A673 (cell line): ENCODE measurements at regions not wholly inside any gene's neighbourhood (a gene's known extent, or its start where the extent isn't known, plus 50 kb on each side); places are given as distances from the start of the nearest gene placed in this dataset.

Experiments used
- BruUV-seq: library from RNA; stranded (reverse); fragments of 400-500 nt; replicated peaks from 2 replicates; lab custom pipeline; 2021; lab: Mats Ljungman, UMichigan
- CTCF ChIA-PET: fragments of 300-600 bp; sonication (Branson Sonifier 250); formaldehyde crosslinking; loops from one replicate; lab custom pipeline; 2022; ENCODE audit warnings: antibody characterized with exemption; lab: Charles Lee
- POLR2A ChIA-PET: fragments of 300-600 bp; sonication (Branson Sonifier 250); formaldehyde crosslinking; loops from one replicate; lab custom pipeline; 2022; ENCODE audit warnings: antibody characterized with exemption; ENCODE audit not compliant: low non-redundant PET; lab: Charles Lee
- DNase-seq: peaks from one replicate; pipeline ENCODE4 v3.0.0-alpha.2; 2015; ENCODE audit warnings: low spot score
- H3K27ac ChIP-seq: fragments of 200-600 bp; sonication (generic); 2 replicates; pipeline ENCODE4 v1.5.1; 2016; ENCODE audit warnings: mixed run types, low read depth, mild to moderate bottlenecking, mixed read lengths, antibody characterized with exemption, low read length; ENCODE audit not compliant: poor library complexity, severe bottlenecking
- H3K27me3 ChIP-seq: fragments of 200-600 bp; sonication (generic); replicated peaks from 2 replicates; pipeline ENCODE4 v1.6.1; 2017; ENCODE audit warnings: mixed run types, low read depth, mild to moderate bottlenecking, mixed read lengths, antibody characterized with exemption, low read length; ENCODE audit not compliant: insufficient read depth, poor library complexity
- H3K36me3 ChIP-seq: fragments of 200-600 bp; sonication (generic); 2 replicates; pipeline ENCODE4 v1.6.1; 2016; ENCODE audit warnings: mixed run types, mild to moderate bottlenecking, mixed read lengths, antibody characterized with exemption, low read length; ENCODE audit not compliant: insufficient read depth, poor library complexity, severe bottlenecking
- H3K4me1 ChIP-seq: fragments of 200-600 bp; sonication (generic); 2 replicates; pipeline ENCODE4 v1.6.1; 2017; ENCODE audit warnings: mixed run types, mild to moderate bottlenecking, mixed read lengths, antibody characterized with exemption, low read length; ENCODE audit not compliant: insufficient read depth, poor library complexity, severe bottlenecking
- H3K4me3 ChIP-seq: fragments of 200-600 bp; sonication (generic); 2 replicates; pipeline ENCODE4 v1.5.1; 2016; ENCODE audit warnings: low read depth, mixed run types, mild to moderate bottlenecking, mixed read lengths, low read length; ENCODE audit not compliant: poor library complexity, severe bottlenecking
- H3K9me3 ChIP-seq: fragments of 200-600 bp; sonication (generic); 2 replicates; pipeline ENCODE4 v1.6.1; 2016; ENCODE audit warnings: mixed run types, low read depth, mild to moderate bottlenecking, mixed read lengths, antibody characterized with exemption, low read length; ENCODE audit not compliant: poor library complexity, severe bottlenecking
- CTCF ChIP-seq: fragments of 300-800, 200-600 bp; sonication (generic); conservative IDR thresholded peaks from 2 replicates; pipeline ENCODE4 v1.5.1; 2017; ENCODE audit warnings: low read depth, mild to moderate bottlenecking, antibody characterized with exemption, low read length, moderate library complexity, mixed read lengths
- EZH2 ChIP-seq: fragments of 200-600 bp; sonication (generic); IDR thresholded peaks from 2 replicates; pipeline ENCODE4 v1.6.1; 2017; ENCODE audit warnings: borderline replicate concordance, low read depth, mild to moderate bottlenecking, mixed read lengths, antibody characterized with exemption, low read length; ENCODE audit not compliant: poor library complexity, severe bottlenecking
- intact Hi-C: fragments of 100-400 bp; cut with micrococcal nuclease; formaldehyde crosslinking; loops from one replicate; pipeline ENCODE4 v1.10.0; 2022; ENCODE audit not compliant: unreplicated experiment

- no peaks in the 10 kb centered on the region for H3K36me3 ChIP-seq
- POLR2A ChIA-PET: no interaction called here
These were observed 848.6 kb upstream of the LRFN5 start for GRCh38 chr14:40758076-40758475.

GRCh38 chr14:40757376-40757950, 849.2 kb upstream of the LRFN5 start:
- H3K36me3 ChIP-seq: no peaks in the 10 kb centered on the region
- no peak for DNase-seq
- BruUV-seq: no TSS peak
- H3K27me3 ChIP-seq: no peaks in the 10 kb centered on the region
- H3K4me1 ChIP-seq: no peaks in the 10 kb centered on the region
- no peak overlapping the region for H3K27ac ChIP-seq
- TF ChIP-seq CTCF (no peak), EZH2 (no peak)
- peaks cover 3% of the 10 kb centered on the region for H3K9me3 ChIP-seq
- ChIA-PET POLR2A (no interaction called here), CTCF (no interaction called here)
- H3K4me3 ChIP-seq: no peak overlapping the region
- intact Hi-C loops: no loop called here

More at GRCh38 chr14:40758076-40758475, 848.6 kb upstream of the LRFN5 start:
- DNase-seq: no peak
- no peak overlapping the region for H3K4me3 ChIP-seq
- CTCF ChIA-PET: no interaction called here
- TF ChIP-seq CTCF (no peak), EZH2 (no peak)
- H3K4me1 ChIP-seq: no peaks in the 10 kb centered on the region
- no peak overlapping the region for H3K27ac ChIP-seq
- no TSS peak for BruUV-seq
- no peaks in the 10 kb centered on the region for H3K27me3 ChIP-seq
- peaks cover 3% of the 10 kb centered on the region for H3K9me3 ChIP-seq
- intact Hi-C loops: no loop called here

- intact Hi-C loops: no loop called here
- H3K4me3 ChIP-seq: no peak overlapping the region
- no peak for DNase-seq
- CTCF ChIA-PET: no interaction called here
- no peaks in the 10 kb centered on the region for H3K36me3 ChIP-seq
- TF ChIP-seq CTCF: no peak
- TF ChIP-seq EZH2: no peak
- H3K27me3 ChIP-seq: no peaks in the 10 kb centered on the region
- POLR2A ChIA-PET: no interaction called here
- peaks cover 27% of the 10 kb centered on the region for H3K9me3 ChIP-seq
- no TSS peak for BruUV-seq
- H3K27ac ChIP-seq: no peak overlapping the region
- no peaks in the 10 kb centered on the region for H3K4me1 ChIP-seq
These were observed 873.5 kb upstream of the LRFN5 start for GRCh38 chr14:40733206-40733605.
